ENCODE measurements at regions not wholly inside any gene's neighbourhood (a gene's known extent, or its start where the extent isn't known, plus 50 kb on each side); places are given as distances from the start of the nearest gene placed in this dataset.

GRCh38 chr7:8937204-8937603 lies 503.8 kb downstream of the NXPH1 start:
- Histone ChIP-seq H3K27ac (ENCODE audit: low read depth, low read length, poor library complexity, severe bottlenecking) (no peak overlapping the region), H3K4me3 (ENCODE audit: low read depth, low read length, poor library complexity, severe bottlenecking) (no peak overlapping the region), H3K4me1 (ENCODE audit: insufficient read depth, low read length, poor library complexity, severe bottlenecking) (no peaks in the 10 kb centered on the region), H3K36me3 (ENCODE audit: insufficient read depth, low read length, poor library complexity, severe bottlenecking) (no peaks in the 10 kb centered on the region), H3K27me3 (replicated peaks; ENCODE audit: insufficient read depth, low read depth, low read length, poor library complexity) (no peaks in the 10 kb centered on the region), H3K9me3 (ENCODE audit: low read depth, low read length, poor library complexity, severe bottlenecking) (no peaks in the 10 kb centered on the region)
- POLR2A ChIA-PET (ENCODE audit: low non-redundant PET) = no interaction called here
- CTCF ChIA-PET = no interaction called here
- intact Hi-C loops (cut with micrococcal nuclease; ENCODE audit: unreplicated experiment) = no loop called here
- no peak for DNase-seq (ENCODE audit: low spot score)
- TF ChIP-seq EZH2 (IDR thresholded peaks at IDR 0.05; ENCODE audit: borderline replicate concordance, low read depth, low read length, poor library complexity, severe bottlenecking) (no peak), CTCF (conservative IDR thresholded peaks at IDR 0.05; ENCODE audit: low read depth, low read length) (no peak)
- BruUV-seq (replicated peaks) = no TSS peak

- Histone ChIP-seq H3K4me1 (ENCODE audit: insufficient read depth, low read length, poor library complexity, severe bottlenecking) (no peaks in the 10 kb centered on the region), H3K4me3 (ENCODE audit: low read depth, low read length, poor library complexity, severe bottlenecking) (no peak overlapping the region), H3K36me3 (ENCODE audit: insufficient read depth, low read length, poor library complexity, severe bottlenecking) (no peaks in the 10 kb centered on the region), H3K9me3 (ENCODE audit: low read depth, low read length, poor library complexity, severe bottlenecking) (no peaks in the 10 kb centered on the region), H3K27me3 (replicated peaks; ENCODE audit: insufficient read depth, low read depth, low read length, poor library complexity) (no peaks in the 10 kb centered on the region), H3K27ac (ENCODE audit: low read depth, low read length, poor library complexity, severe bottlenecking) (no peak overlapping the region)
- POLR2A ChIA-PET (ENCODE audit: low non-redundant PET) = no interaction called here
- CTCF ChIA-PET = no interaction called here
- TF ChIP-seq EZH2 (IDR thresholded peaks at IDR 0.05; ENCODE audit: borderline replicate concordance, low read depth, low read length, poor library complexity, severe bottlenecking) (no peak), CTCF (conservative IDR thresholded peaks at IDR 0.05; ENCODE audit: low read depth, low read length) (no peak)
- intact Hi-C loops (cut with micrococcal nuclease; ENCODE audit: unreplicated experiment) = no loop called here
- no peak for DNase-seq (ENCODE audit: low spot score)
- no TSS peak for BruUV-seq (replicated peaks)
Measured at GRCh38 chr7:8938044-8938805, 504.8 kb downstream of the NXPH1 start.

GRCh38 chr7:8939446-8939845 lies 506.0 kb downstream of the NXPH1 start:
- H3K36me3 ChIP-seq (ENCODE audit: insufficient read depth, low read length, poor library complexity, severe bottlenecking) = no peaks in the 10 kb centered on the region
- ChIA-PET CTCF (no interaction called here), POLR2A (ENCODE audit: low non-redundant PET) (no interaction called here)
- H3K9me3 ChIP-seq (ENCODE audit: low read depth, low read length, poor library complexity, severe bottlenecking) = no peaks in the 10 kb centered on the region
- no peak overlapping the region for H3K4me3 ChIP-seq (ENCODE audit: low read depth, low read length, poor library complexity, severe bottlenecking)
- intact Hi-C loops (cut with micrococcal nuclease; ENCODE audit: unreplicated experiment) = no loop called here
- no peak for TF ChIP-seq EZH2 (IDR thresholded peaks at IDR 0.05; ENCODE audit: borderline replicate concordance, low read depth, low read length, poor library complexity, severe bottlenecking)
- no peak for TF ChIP-seq CTCF (conservative IDR thresholded peaks at IDR 0.05; ENCODE audit: low read depth, low read length)
- no peak overlapping the region for H3K27ac ChIP-seq (ENCODE audit: low read depth, low read length, poor library complexity, severe bottlenecking)
- no peaks in the 10 kb centered on the region for H3K4me1 ChIP-seq (ENCODE audit: insufficient read depth, low read length, poor library complexity, severe bottlenecking)
- BruUV-seq (replicated peaks) = no TSS peak
- DNase-seq (ENCODE audit: low spot score) = no peak
- H3K27me3 ChIP-seq (replicated peaks; ENCODE audit: insufficient read depth, low read depth, low read length, poor library complexity) = no peaks in the 10 kb centered on the region
